ENCODE measurements at regions not wholly inside any gene's neighbourhood (a gene's known extent, or its start where the extent isn't known, plus 50 kb on each side); places are given as distances from the start of the nearest gene placed in this dataset.

- DNase-seq: peak; percentile 25 to 69
Observed at GRCh38 chr3:31254483-31254882, 278.2 kb upstream of the STT3B start.

GRCh38 chr3:31255007-31255581 lies 277.6 kb upstream of the STT3B start:
- DNase-seq: no peak

GRCh38 chr3:31262201-31262600 lies 270.5 kb upstream of the STT3B start:
- DNase-seq: no peak

GRCh38 chr3:31263897-31264296 lies 268.8 kb upstream of the STT3B start:
- no peak for DNase-seq

GRCh38 chr3:31265646-31266428 lies 266.9 kb upstream of the STT3B start:
- no peak for DNase-seq

DNA sequence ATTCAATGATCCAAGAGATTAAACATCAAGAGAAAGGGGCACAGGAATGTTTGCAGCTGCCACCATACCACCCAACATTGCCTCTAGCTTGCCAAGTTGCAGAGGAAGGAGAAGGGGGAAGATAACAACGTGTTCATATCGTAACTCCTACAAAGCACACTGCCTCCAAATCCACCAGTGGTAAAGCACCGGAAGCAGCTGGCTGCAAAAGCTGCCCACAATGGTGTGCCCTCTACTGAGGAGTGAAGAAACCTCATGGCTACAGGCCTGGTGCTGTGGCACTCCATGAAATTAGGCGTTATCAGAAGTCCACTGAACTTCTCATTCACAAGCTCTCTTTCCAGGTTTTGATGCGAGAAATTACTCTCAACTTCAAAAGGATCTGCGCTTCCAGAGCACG lies 263.9 kb upstream of the STT3B start:
- DNase-seq: no peak

GRCh38 chr3:31270010-31270409 lies 262.7 kb upstream of the STT3B start:
- DNase-seq: no peak

GRCh38 chr3:31274326-31275024 lies 258.2 kb upstream of the STT3B start:
- no peak for DNase-seq

GRCh38 chr3:31275038-31275572 lies 257.6 kb upstream of the STT3B start:
- no peak for DNase-seq

- DNase-seq: no peak
Observed at GRCh38 chr3:31275583-31275982, 257.1 kb upstream of the STT3B start.

GRCh38 chr3:31277582-31277981 lies 255.1 kb upstream of the STT3B start:
- no peak for DNase-seq

DNA sequence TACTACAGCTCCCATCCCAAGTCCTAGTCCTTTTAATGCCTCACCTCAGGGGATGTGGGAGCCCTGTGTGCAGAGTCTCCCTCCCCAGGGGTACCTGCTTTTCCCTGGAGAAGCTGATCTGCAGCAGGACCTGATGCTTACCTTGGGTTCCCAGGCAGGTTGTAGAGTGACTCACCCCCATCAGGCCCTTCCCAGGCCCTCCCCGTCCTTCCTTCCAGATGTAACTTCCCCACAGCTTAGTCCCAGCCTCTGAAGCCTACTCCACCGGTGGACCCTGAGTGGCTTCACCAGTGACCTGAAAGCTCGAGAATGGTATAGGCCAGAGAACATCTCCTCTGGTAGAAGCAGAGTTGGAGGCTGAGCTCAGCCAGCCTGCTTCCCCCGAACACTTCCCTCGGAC lies 254.2 kb upstream of the STT3B start:
- no peak for DNase-seq

DNA sequence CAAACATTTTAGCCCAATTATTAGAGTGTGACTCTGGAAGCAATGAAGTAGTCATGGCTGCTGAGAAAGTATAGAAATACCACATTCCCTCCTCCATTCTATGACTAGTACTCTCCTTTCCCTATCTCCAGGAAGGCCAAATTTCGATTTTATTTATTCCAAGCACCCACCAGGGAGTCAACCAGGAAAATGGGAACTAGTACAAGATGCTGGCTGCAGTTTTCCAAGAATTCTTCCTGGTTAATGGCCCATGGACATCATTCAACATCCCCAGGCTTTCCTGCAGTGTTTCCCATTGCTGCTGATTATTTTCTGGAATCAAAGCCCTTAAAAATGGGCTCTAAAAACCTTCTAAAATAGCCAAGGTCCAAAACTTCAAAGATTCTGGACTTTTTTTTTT lies 247.9 kb upstream of the STT3B start:
- DNase-seq: no peak

GRCh38 chr3:31285833-31286486 lies 246.8 kb upstream of the STT3B start:
- DNase-seq: no peak

DNA sequence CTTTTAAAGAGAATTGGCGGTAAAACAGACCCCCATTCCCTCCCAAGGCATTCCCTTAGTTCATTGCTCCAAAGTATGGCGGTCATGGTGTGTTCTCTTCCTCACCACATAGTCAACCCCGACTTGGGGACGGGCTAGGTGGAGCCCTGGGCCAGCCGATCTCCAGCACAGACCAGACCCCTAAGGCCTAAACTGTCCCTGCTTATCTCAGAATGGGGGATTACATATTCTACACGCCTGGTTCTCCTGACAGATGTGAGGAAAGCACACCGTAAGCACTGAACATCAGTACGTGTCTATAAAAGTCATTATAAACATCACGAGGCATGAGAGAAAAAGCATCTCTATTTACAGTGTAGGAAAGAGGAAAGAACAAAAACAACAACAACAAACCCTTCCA lies 244.5 kb upstream of the STT3B start:
- DNase-seq: no peak

DNA sequence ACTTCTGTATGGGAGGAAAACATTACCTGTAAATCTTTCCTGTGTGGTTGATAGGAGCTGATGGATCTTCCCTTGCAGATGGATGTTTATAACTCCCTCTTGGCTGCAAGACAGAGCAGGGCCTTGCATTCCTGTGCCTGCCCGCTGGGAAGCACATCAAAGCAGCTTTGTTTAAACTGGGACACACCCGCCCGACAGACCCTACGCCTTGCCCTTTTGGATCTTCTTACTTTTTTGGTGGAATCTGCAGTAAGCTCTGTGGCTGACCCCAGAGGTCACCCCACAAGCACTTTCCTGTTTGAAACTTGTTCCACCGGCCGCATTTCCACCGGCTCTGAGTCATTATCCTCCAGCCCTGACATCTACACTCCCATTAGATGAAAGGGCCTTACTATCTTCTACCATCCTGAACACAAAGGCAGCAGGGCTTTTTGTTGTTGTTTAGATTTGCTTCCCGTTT lies 244.1 kb upstream of the STT3B start:
- no peak for DNase-seq

DNA sequence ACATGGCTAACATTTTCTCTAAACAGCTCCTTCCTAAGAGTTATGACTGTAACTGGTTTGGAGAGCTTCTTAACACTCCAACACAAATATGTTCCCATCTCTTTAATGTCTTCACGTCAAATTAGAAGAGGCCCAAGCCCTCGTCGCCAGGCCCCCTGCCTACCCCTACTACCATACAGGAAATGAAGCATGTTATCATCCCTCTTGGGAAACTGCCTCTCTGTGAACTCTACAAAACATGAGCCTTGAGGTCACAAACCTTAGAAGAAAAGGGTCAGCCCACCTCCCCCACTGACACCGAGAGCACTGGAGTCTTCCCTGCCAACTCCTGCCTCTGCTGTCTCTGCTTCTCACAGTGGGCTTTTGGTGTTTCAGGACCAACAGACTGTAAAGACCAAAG lies 243.1 kb upstream of the STT3B start:
- no peak for DNase-seq

DNA sequence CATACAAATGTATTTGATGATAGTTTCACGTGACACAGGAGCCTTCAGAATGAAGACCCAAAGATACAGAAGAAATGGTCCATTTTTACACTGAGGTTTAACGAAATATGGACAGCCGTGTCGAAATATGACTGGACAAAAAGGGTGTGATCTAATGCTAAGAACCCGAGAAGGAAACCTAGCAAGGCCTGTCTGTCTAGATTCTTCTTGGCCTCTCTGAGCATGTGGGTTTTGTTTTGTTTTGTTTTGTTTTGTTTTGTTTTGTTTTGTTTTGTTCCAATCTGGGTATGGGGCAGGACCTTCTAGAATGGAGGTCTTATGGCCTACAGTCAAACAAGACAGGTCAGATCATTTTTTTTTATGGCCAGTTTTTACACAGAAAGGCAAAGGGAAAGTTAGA lies 242.7 kb upstream of the STT3B start:
- DNase-seq: no peak

- DNase-seq: no peak
Observed at GRCh38 chr3:31291818-31292217, 240.9 kb upstream of the STT3B start.

- DNase-seq: no peak
Observed at GRCh38 chr3:31294430-31295149, 238.1 kb upstream of the STT3B start.

DNA sequence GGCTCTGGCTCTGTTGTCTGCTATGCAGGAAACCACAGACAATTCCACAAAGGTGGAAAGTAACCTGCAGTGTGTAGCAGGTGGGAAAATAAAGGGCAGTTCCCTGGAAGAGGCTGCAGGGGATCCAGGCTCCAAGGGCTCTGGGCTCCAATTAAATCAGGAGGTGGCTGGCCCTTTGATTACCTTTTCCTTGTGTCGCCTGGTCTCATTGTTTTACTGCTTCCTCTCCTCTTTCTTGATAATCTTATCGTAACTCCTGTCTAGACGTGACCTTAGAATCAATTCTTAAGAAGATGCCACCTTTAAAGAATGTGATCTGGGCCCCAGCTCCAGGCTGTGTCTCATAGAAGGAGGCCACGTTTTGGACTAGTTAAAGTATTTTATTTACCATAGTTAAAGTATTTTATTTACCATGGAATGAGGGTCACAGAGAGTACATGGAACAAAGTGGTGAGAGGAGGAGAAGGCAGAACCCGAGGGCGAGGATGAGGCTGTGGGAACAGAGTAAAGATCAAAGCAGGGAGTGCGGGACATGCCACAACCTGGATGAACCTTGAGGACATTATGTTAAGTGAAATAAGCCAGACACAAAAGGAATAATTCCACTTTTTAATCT lies 237.5 kb upstream of the STT3B start:
- DNase-seq: peak in 1 of 2 experiments; percentile 43

- no peak for DNase-seq
Observed at GRCh38 chr3:31297726-31298298, 234.9 kb upstream of the STT3B start.
